ENCODE measurements at regions not wholly inside any gene's neighbourhood (a gene's known extent, or its start where the extent isn't known, plus 50 kb on each side); places are given as distances from the start of the nearest gene placed in this dataset.

DNA sequence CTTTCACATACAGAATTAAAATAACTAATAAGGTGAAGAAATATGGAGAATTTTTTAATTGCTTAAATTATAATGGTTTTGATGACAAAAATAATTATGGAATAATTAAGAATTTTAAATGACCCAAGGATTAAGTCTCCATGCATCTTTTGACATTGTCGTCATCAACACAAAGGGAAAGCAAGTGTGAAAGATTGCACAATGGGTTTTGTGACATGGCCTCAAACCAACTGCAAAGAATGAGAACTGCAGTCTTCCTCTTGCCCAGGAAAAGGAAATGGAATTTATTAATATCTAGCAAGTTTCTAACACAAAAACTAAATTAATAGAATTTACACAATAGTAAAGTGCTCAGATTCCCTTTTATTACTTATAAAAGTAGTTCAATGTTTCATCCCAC lies 329.1 kb upstream of the PKDCC start:
- H3K4me2 ChIP-seq: no peak overlapping the region
- Mint-ChIP-seq H3K36me3 (no peaks in the 10 kb centered on the region), H3K27ac (no peak overlapping the region), H3K9me3 (peaks cover 2% of the 10 kb centered on the region), H3K4me3 (no peak overlapping the region), H3K4me1 (peaks cover 55% of the 10 kb centered on the region), H3K27me3 (ENCODE audit: insufficient read depth, low read depth) (no peaks in the 10 kb centered on the region)
- H3K4me3 ChIP-seq: no peak overlapping the region
- H3F3A ChIP-seq (ENCODE audit: low read depth): no peaks in the 10 kb centered on the region
- no peaks in the 10 kb centered on the region for H3K27me3 ChIP-seq
- H3K36me3 ChIP-seq: no peaks in the 10 kb centered on the region
- TF ChIP-seq EZH2phosphoT487 (IDR thresholded peaks at IDR 0.05): no peak
- no peak for TF ChIP-seq EZH2 (IDR thresholded peaks at IDR 0.05)
- TF ChIP-seq, protein P1, sequence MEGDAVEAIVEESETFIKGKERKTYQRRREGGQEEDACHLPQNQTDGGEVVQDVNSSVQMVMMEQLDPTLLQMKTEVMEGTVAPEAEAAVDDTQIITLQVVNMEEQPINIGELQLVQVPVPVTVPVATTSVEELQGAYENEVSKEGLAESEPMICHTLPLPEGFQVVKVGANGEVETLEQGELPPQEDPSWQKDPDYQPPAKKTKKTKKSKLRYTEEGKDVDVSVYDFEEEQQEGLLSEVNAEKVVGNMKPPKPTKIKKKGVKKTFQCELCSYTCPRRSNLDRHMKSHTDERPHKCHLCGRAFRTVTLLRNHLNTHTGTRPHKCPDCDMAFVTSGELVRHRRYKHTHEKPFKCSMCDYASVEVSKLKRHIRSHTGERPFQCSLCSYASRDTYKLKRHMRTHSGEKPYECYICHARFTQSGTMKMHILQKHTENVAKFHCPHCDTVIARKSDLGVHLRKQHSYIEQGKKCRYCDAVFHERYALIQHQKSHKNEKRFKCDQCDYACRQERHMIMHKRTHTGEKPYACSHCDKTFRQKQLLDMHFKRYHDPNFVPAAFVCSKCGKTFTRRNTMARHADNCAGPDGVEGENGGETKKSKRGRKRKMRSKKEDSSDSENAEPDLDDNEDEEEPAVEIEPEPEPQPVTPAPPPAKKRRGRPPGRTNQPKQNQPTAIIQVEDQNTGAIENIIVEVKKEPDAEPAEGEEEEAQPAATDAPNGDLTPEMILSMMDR (IDR thresholded peaks at IDR 0.05): no peak
- DNase-seq (ENCODE audit: low spot score): no peak
- peaks cover 12% of the 10 kb centered on the region for H3K4me1 ChIP-seq
- H3K9me3 ChIP-seq (ENCODE audit: low read depth): no peaks in the 10 kb centered on the region
- no peaks in the 10 kb centered on the region for H4K20me1 ChIP-seq (ENCODE audit: low read depth)
- no peak overlapping the region for H3K27ac ChIP-seq
- no peak overlapping the region for H2AFZ ChIP-seq (replicated peaks)
- H3K9ac ChIP-seq: no peak overlapping the region
- no peaks in the 10 kb centered on the region for H3K79me2 ChIP-seq (ENCODE audit: low read depth)

DNA sequence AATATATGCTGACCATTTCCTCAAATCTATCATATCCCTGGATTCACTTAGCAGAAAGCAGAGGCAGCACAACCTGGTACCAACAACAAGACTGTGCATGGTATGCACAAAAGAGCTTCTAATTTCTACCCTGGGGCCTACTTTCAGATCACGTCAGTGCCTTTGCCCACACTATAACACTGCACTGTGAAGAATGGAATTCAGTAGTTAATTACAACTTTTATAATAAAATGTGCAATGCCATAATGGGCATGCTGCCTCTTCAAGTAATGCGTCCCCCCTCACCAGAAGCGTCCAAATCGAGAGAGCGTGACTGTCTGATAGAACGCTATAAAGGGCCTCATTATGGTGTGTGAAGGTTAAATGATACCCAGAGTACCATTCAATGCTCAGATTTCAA lies 328.1 kb upstream of the PKDCC start:
- Histone ChIP-seq H3K4me1 (peaks cover 13% of the 10 kb centered on the region), H3K4me3 (no peak overlapping the region), H4K20me1 (ENCODE audit: low read depth) (no peaks in the 10 kb centered on the region), H3K4me2 (no peak overlapping the region), H3K27me3 (no peaks in the 10 kb centered on the region), H3K27ac (no peak overlapping the region), H3K36me3 (no peaks in the 10 kb centered on the region), H2AFZ (replicated peaks) (no peak overlapping the region), H3K9me3 (ENCODE audit: low read depth) (no peaks in the 10 kb centered on the region), H3K79me2 (ENCODE audit: low read depth) (no peaks in the 10 kb centered on the region), H3K9ac (no peak overlapping the region), H3F3A (ENCODE audit: low read depth) (no peaks in the 10 kb centered on the region)
- DNase-seq (ENCODE audit: low spot score): no peak
- TF ChIP-seq, protein P1 (IDR thresholded peaks at IDR 0.05): no peak
- no peaks in the 10 kb centered on the region for H3K36me3 Mint-ChIP-seq
- peaks cover 2% of the 10 kb centered on the region for H3K27me3 Mint-ChIP-seq (ENCODE audit: insufficient read depth, low read depth)
- peak overlapping the region; percentile 78 for H3K27ac Mint-ChIP-seq
- H3K4me1 Mint-ChIP-seq: peaks cover 62% of the 10 kb centered on the region
- H3K4me3 Mint-ChIP-seq: no peak overlapping the region
- no peaks in the 10 kb centered on the region for H3K9me3 Mint-ChIP-seq

DNA sequence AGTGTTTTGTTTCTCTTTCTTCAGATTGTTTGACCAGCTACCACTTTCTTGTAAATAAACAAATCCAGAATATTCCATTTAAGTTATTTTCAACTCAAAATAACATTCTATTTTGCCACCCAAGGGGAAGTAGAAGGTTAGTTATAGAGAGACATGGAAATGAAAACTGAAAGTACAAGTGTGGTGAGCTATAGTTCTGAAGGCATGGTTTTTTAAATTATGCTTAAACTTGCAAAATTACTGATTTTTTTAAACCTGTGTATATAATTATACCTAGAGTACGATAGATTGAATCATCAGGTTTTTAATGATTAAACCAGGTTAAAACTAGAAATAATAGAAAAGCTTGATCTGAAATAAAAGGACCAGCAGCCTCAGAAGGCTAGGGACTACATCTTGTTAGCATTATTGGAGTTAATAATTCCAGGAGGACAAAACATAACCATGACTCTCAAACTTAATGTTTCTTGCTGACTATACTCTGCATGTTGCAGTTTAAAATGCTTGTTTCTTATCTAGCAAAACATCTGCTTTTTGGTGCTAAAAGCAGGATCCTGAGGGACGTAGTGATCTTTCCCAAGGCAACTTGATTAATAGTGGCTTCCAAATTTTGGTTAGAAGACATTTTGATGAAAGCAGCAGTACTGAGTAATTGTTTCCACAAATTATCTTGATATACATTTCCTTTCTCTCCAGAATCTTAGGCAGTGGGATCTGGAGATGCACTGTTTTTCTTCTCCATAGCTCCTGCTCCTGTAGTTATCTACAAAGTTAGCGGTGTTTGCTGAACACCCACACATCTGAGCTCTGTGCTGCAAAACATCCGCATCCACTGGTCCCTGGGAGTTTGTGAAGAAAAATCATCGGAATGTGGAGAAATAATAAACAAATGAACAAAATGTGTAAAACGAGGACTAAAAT lies 327.2 kb upstream of the PKDCC start:
- DNase-seq (ENCODE audit: low spot score): no peak
- Histone ChIP-seq H3K27ac (no peak overlapping the region), H4K20me1 (ENCODE audit: low read depth) (no peaks in the 10 kb centered on the region), H3K79me2 (ENCODE audit: low read depth) (no peaks in the 10 kb centered on the region), H2AFZ (replicated peaks) (no peak overlapping the region), H3K27me3 (no peaks in the 10 kb centered on the region), H3F3A (ENCODE audit: low read depth) (no peaks in the 10 kb centered on the region), H3K36me3 (no peaks in the 10 kb centered on the region), H3K9ac (no peak overlapping the region), H3K4me1 (peaks cover 13% of the 10 kb centered on the region), H3K4me3 (no peak overlapping the region), H3K4me2 (no peak overlapping the region), H3K9me3 (ENCODE audit: low read depth) (no peaks in the 10 kb centered on the region)
- H3K27ac Mint-ChIP-seq: peak overlapping the region; percentile 60
- TF ChIP-seq, protein P1 (IDR thresholded peaks at IDR 0.05): no peak
- TF ChIP-seq EZH2phosphoT487 (IDR thresholded peaks at IDR 0.05) (no peak), EZH2 (IDR thresholded peaks at IDR 0.05) (no peak)
- no peak overlapping the region for H3K4me3 Mint-ChIP-seq
- H3K27me3 Mint-ChIP-seq (ENCODE audit: insufficient read depth, low read depth): peaks cover 2% of the 10 kb centered on the region
- peaks cover 62% of the 10 kb centered on the region for H3K4me1 Mint-ChIP-seq
- no peaks in the 10 kb centered on the region for H3K9me3 Mint-ChIP-seq
- H3K36me3 Mint-ChIP-seq: no peaks in the 10 kb centered on the region

Measured in neural progenitor cell (in vitro differentiated cells).